Kidney (tissue), 13 donors: ENCODE measurements at regions not wholly inside any gene's neighbourhood (a gene's known extent, or its start where the extent isn't known, plus 50 kb on each side); places are given as distances from the start of the nearest gene placed in this dataset.

Experiments
- DNase-seq, 5 donors: peaks; one replicate each; pipeline ENCODE4 v3.0.0-alpha.2; 2013 to 2020
- FAIRE-seq: peaks from 2 replicates; lab custom pipeline; 2012; peaks lifted over from hg19 to GRCh38; lab: Jason Lieb, UNC
- H3K27ac ChIP-seq, 2 donors: one replicate each; pipeline ENCODE4 v1.7.0; 2013; ENCODE audit warnings: low read depth in 2 of 2, low read length in 2 of 2, inconsistent platforms in 1 of 2
- H3K27me3 ChIP-seq: one replicate; pipeline ENCODE4 v1.7.1; 2013; ENCODE audit warnings: low read length, inconsistent platforms; ENCODE audit not compliant: control insufficient read depth, insufficient read depth
- H3K36me3 ChIP-seq, 3 donors: one replicate each; pipeline versions ENCODE4 v1.7.0 to v1.7.1; 2013; ENCODE audit warnings: low read length in 3 of 3, control low read depth in 1 of 3, inconsistent platforms in 1 of 3; ENCODE audit not compliant: insufficient read depth in 3 of 3, control insufficient read depth in 2 of 3
- H3K4me1 ChIP-seq, 3 donors: one replicate each; pipeline versions ENCODE4 v1.7.0 to v1.7.1; 2013; ENCODE audit warnings: low read length in 3 of 3, inconsistent platforms in 1 of 3, low read depth in 1 of 3; ENCODE audit not compliant: control insufficient read depth in 2 of 3, insufficient read depth in 2 of 3
- H3K4me3 ChIP-seq, 3 donors: one replicate each; pipeline versions ENCODE4 v1.7.0 to v1.8.1; 2013; ENCODE audit warnings: low read length in 3 of 3, control low read depth in 1 of 3, inconsistent platforms in 1 of 3
- H3K9ac ChIP-seq, 3 donors: one replicate each; pipeline versions ENCODE4 v1.7.0 to v1.7.1; 2013; ENCODE audit warnings: low read length in 3 of 3, control low read depth in 1 of 3, inconsistent platforms in 1 of 3
- H3K9me3 ChIP-seq, 3 donors: one replicate each; pipeline versions ENCODE4 v1.7.0 to v1.7.1; 2013; ENCODE audit warnings: low read length in 3 of 3, control low read depth in 1 of 3, inconsistent platforms in 1 of 3; ENCODE audit not compliant: control insufficient read depth in 2 of 3, insufficient read depth in 1 of 3
- intact Hi-C: fragments of 100-400 bp; cut with DNase I; formaldehyde crosslinking; loops from one replicate; pipeline ENCODE4 v1.11.1; 2022
- TF ChIP-seq, protein P1 (sequence below): IDR thresholded peaks from 3 replicates; pipeline ENCODE4 v1.5.1; 2012; ENCODE audit warnings: mild to moderate bottlenecking, moderate library complexity, borderline replicate concordance; ENCODE audit not compliant: insufficient read depth; ENCODE audit errors: extremely low read depth
- donor health status: control.
- donor health status: control.
- donor health status: control.
- donor health status: control.
- donor health status: control.
- donor health status: DM: yes; HTN: yes; CAD: no.
- donor health status: Normal renal cell carcinoma (clear cell type).

DNA sequence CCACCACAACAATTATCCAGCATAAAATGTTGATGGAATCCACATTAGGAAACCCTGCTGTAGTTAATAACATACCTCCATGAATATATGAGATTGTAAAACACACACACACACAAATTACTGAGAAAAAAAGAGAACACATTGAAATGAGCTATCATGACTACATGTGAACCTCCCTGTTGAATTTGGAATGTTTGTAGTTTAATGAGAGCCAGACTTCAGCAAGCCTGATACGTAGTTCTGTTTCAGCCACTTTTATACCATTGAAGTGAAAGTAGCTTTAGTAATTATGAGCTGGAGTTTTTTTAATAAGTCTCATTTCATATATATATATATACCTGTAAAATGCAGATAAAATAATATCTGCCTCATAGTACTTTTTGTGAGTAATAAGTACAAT, 1146.4 kb downstream of the NAALADL2 start:
- Histone ChIP-seq H3K27ac (no peak overlapping the region), H3K4me3 (no peak overlapping the region), H3K4me1 (no peaks in the 10 kb centered on the region), H3K9me3 (no peaks in the 10 kb centered on the region), H3K27me3 (no peaks in the 10 kb centered on the region), H3K36me3 (no peaks in the 10 kb centered on the region), H3K9ac (no peak overlapping the region)
- no peak for FAIRE-seq
- TF ChIP-seq, protein P1, sequence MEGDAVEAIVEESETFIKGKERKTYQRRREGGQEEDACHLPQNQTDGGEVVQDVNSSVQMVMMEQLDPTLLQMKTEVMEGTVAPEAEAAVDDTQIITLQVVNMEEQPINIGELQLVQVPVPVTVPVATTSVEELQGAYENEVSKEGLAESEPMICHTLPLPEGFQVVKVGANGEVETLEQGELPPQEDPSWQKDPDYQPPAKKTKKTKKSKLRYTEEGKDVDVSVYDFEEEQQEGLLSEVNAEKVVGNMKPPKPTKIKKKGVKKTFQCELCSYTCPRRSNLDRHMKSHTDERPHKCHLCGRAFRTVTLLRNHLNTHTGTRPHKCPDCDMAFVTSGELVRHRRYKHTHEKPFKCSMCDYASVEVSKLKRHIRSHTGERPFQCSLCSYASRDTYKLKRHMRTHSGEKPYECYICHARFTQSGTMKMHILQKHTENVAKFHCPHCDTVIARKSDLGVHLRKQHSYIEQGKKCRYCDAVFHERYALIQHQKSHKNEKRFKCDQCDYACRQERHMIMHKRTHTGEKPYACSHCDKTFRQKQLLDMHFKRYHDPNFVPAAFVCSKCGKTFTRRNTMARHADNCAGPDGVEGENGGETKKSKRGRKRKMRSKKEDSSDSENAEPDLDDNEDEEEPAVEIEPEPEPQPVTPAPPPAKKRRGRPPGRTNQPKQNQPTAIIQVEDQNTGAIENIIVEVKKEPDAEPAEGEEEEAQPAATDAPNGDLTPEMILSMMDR, result no peak
- intact Hi-C loops, result no loop called here
- no peak for DNase-seq

DNA sequence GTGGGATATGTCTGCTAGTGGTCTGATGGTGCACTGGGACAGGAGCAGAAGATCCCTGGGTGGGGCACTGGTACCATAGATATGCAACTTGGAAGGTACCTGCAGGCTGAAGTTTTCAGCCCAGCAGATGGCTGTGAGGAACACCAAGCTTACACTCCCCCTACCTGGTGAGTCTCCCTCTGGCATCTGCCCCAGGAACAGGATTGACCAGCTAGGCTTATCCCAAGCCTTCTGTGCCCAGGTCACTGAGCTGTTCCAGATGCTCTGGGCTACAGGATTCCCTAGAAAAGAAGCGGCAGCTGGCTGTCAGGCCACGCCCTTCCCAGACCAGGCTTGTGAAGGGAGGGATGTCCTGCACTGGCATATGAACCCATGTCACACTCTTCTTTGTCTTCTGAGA, 1130.0 kb downstream of the NAALADL2 start:
- TF ChIP-seq, protein P1, result no peak
- Histone ChIP-seq H3K9ac (no peak overlapping the region), H3K36me3 (no peaks in the 10 kb centered on the region), H3K4me1 (no peaks in the 10 kb centered on the region), H3K27me3 (no peaks in the 10 kb centered on the region), H3K27ac (no peak overlapping the region), H3K9me3 (no peaks in the 10 kb centered on the region), H3K4me3 (no peak overlapping the region)
- FAIRE-seq (no peak), DNase-seq (peak in 1 of 5 donors; percentile 12)
- intact Hi-C loops, result no loop called here

DNA sequence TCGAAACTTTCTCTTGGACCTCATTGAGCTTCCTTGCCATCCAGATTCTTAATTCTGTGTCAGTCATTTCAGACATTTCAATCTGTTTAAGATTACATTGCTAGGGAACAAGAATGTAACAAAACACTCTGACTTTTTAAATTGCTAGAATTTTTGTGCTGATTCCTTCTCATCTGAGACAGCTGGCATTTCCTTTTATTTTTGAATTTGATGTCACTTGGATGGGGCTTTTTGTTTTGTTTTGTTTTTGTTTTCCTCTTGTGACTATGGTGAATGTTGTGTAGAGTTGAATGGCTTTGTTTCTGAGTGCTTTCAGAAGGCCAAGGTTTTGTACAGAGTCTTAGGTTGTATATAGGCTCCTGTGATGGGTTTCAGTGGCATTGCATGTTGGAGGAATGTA, 1129.3 kb downstream of the NAALADL2 start:
- Histone ChIP-seq H3K4me3 (no peak overlapping the region), H3K9ac (no peak overlapping the region), H3K4me1 (no peaks in the 10 kb centered on the region), H3K27me3 (no peaks in the 10 kb centered on the region), H3K9me3 (no peaks in the 10 kb centered on the region), H3K36me3 (no peaks in the 10 kb centered on the region), H3K27ac (no peak overlapping the region)
- intact Hi-C loops, result no loop called here
- FAIRE-seq (no peak), DNase-seq (no peak)
- TF ChIP-seq, protein P1, result no peak

DNA sequence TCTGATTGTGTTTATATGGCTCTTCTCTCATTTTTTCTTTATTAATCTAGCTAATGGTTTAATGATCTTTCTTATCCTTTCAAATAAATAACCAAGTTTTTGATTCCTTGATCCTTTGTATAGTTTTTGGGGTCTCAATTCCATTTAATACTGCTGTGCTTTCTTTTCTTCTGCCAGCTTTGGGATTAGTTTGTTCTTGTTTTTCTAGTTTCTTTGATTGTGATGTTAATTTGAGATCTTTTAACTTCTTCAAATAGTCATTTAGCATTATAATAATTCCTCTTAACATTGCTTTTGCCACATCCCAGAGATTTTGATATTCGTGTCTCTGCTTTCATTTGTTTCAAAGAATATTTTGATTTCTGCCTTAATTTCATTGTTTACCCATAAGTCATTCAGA, 1126.6 kb downstream of the NAALADL2 start:
- no peak for FAIRE-seq
- no peak overlapping the region for H3K4me3 ChIP-seq
- TF ChIP-seq, protein P1, result no peak
- intact Hi-C loops, result no loop called here
- no peaks in the 10 kb centered on the region for H3K9me3 ChIP-seq
- no peaks in the 10 kb centered on the region for H3K4me1 ChIP-seq
- H3K27me3 ChIP-seq, result no peaks in the 10 kb centered on the region
- no peak overlapping the region for H3K27ac ChIP-seq
- no peak for DNase-seq
- H3K36me3 ChIP-seq, result no peaks in the 10 kb centered on the region
- H3K9ac ChIP-seq, result no peak overlapping the region
